ENCODE measurements at regions not wholly inside any gene's neighbourhood (a gene's known extent, or its start where the extent isn't known, plus 50 kb on each side); places are given as distances from the start of the nearest gene placed in this dataset.

DNA sequence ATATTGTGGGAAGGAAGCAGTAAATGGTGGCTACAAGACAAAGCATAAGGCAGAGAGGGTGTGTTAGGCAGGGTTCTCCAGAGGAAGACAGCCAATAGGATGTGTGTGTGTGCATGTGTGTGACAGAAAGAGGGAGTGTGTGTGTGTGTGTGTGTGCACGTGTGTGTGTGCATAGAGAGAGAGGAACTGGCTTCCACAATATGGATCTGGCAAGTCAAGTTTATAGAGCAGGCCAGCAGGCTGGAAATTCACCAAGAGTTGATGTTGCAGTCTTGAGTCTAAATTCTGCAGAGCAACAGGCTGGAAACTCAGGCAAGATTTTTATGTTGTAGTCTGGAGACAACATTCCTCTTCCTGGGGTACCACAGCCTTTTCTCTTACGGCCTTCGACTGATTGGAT is 374.0 kb downstream of the TNS3 start:
- TF ChIP-seq, protein P1, sequence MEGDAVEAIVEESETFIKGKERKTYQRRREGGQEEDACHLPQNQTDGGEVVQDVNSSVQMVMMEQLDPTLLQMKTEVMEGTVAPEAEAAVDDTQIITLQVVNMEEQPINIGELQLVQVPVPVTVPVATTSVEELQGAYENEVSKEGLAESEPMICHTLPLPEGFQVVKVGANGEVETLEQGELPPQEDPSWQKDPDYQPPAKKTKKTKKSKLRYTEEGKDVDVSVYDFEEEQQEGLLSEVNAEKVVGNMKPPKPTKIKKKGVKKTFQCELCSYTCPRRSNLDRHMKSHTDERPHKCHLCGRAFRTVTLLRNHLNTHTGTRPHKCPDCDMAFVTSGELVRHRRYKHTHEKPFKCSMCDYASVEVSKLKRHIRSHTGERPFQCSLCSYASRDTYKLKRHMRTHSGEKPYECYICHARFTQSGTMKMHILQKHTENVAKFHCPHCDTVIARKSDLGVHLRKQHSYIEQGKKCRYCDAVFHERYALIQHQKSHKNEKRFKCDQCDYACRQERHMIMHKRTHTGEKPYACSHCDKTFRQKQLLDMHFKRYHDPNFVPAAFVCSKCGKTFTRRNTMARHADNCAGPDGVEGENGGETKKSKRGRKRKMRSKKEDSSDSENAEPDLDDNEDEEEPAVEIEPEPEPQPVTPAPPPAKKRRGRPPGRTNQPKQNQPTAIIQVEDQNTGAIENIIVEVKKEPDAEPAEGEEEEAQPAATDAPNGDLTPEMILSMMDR (IDR thresholded peaks at IDR 0.05), result no peak
- DNase-seq, result no peak
- Histone ChIP-seq H3K4me1 (peaks cover 8 to 13% of the 10 kb centered on the region in 2 donors), H3K9me3 (no peaks in the 10 kb centered on the region), H3K4me3 (replicated peaks in 1 of 3) (no peak overlapping the region), H3K27me3 (no peaks in the 10 kb centered on the region), H3K27ac (no peak overlapping the region), H3K36me3 (no peaks in the 10 kb centered on the region)
- WGBS, 2 donors, result 84 to 87% methylated on average over 3 of the region's 3 CpGs
- intact Hi-C loops (cut with DNase I), result no loop called here

DNA sequence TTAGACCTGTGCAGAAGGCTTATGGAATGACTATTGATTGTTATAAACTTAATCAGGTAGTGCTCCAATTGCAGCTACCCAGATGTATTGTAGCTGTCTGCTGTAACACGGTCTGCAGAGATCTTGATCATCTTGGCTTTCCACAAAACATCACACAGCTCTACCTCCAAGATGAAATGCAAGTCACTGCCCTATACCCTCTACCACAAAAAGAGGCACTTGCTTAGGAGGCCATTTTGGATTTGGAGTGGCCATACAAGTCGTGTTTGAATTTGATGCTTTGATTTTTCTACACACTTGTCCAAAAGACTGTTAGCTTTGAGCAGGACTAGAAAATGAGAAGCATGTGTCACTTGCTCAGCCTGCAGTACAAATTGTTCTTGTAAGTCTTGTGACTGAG is 377.2 kb downstream of the TNS3 start:
- intact Hi-C loops (cut with DNase I), result no loop called here
- TF ChIP-seq, protein P1 (IDR thresholded peaks at IDR 0.05), result no peak
- TF ChIP-seq POLR2A (IDR thresholded peaks at IDR 0.05), result no peak
- H3K9me3 ChIP-seq, result no peaks in the 10 kb centered on the region
- no peak overlapping the region for H3K4me3 ChIP-seq (replicated peaks in 1 of 3)
- WGBS, 2 donors, result 66 to 73% methylated on average over 2 of the region's 2 CpGs
- no peak for DNase-seq
- no peaks in the 10 kb centered on the region for H3K36me3 ChIP-seq
- H3K27ac ChIP-seq, result no peak overlapping the region
- no peaks in the 10 kb centered on the region for H3K4me1 ChIP-seq
- no peaks in the 10 kb centered on the region for H3K27me3 ChIP-seq

DNA sequence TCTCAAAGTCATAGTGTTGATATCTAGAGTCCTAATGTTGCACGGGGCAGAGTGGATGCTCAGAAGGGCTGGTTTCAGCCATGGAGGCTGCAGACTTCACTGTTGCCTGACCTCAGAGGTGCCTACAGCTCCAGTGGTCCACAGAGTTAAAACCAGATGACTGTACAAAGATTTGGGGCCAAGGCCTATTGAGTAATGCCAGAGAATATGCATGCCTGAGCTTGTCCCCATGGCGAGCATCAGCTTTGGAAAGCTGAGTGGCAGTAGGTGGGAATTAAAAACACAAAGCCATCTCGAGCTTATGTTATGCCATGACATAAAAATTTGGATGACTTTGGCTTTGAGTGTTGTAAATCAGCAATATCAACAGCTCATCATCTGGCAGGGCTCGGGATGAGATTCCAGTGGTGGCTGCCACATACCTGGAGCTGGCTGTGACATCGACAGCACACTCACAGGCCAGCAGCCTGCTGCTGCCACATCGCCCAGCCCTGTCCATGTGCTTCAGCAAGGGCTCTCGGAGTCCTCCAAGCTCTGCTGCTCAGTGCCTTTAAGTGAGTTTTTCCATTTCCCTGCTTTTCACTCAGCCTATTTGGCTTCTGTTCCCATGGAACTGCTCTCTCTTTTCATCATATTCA is 379.6 kb downstream of the TNS3 start:
- Histone ChIP-seq H3K4me3 (replicated peaks in 1 of 3) (no peak overlapping the region), H3K36me3 (no peaks in the 10 kb centered on the region), H3K9me3 (no peaks in the 10 kb centered on the region), H3K4me1 (no peaks in the 10 kb centered on the region), H3K27me3 (no peaks in the 10 kb centered on the region), H3K27ac (no peak overlapping the region)
- intact Hi-C loops (cut with DNase I), result no loop called here
- DNase-seq, result no peak
- WGBS, 2 donors, result 76 to 87% methylated on average over 7 of the region's 7 CpGs
- TF ChIP-seq POLR2A (IDR thresholded peaks at IDR 0.05), result no peak
- TF ChIP-seq, protein P1 (IDR thresholded peaks at IDR 0.05), result no peak

DNA sequence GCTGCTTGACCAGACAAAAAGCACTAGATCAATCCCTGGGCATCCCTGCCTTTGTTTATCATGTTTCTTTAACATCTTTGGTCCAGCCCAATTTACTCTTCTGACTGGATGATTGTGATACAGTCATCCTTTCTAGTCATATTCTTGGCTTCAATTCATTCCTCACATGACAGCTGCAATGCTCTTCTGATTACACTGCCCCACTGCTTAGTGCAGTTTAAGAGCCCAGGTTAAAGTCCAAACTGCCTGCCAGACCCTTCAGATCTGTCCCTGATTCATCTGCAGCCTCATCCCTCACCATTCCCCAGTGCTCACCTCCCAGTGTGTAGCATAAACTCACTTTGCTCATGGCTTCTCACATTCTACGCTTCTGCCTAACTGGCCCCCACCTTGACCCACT is 383.8 kb downstream of the TNS3 start:
- intact Hi-C loops (cut with DNase I), result no loop called here
- H3K4me3 ChIP-seq (replicated peaks in 1 of 3), result no peak overlapping the region
- no peaks in the 10 kb centered on the region for H3K27me3 ChIP-seq
- H3K9me3 ChIP-seq, result no peaks in the 10 kb centered on the region
- TF ChIP-seq POLR2A (IDR thresholded peaks at IDR 0.05), result no peak
- no peak overlapping the region for H3K27ac ChIP-seq
- DNase-seq, result no peak
- 97 to 100% methylated on average over 1 of the region's 1 CpG for WGBS, 2 donors
- H3K36me3 ChIP-seq, result no peaks in the 10 kb centered on the region
- peaks cover 10 to 15% of the 10 kb centered on the region in 2 donors for H3K4me1 ChIP-seq

DNA sequence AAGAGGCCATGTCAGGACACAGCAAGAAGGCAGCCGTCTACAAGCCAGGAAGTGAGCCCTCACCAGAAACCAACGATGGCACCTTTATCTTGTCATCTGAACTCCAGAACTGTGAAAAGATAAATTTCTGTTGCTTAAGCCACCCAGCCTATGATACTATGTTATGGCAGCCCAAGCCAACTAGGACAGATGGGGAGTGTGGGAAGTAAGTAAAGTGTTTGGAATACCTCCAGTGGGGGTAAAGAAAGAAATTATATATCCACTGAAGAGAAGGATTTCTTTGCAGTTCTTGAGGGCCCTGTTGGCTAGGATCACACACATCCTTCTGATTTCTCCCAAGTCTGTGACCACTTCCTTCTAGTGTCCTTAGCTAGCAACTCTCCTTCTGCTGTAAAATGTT is 384.4 kb downstream of the TNS3 start:
- WGBS, 2 donors, result 84% methylated on average over 2 of the region's 2 CpGs
- Histone ChIP-seq H3K27me3 (no peaks in the 10 kb centered on the region), H3K27ac (no peak overlapping the region), H3K4me3 (replicated peaks in 1 of 3) (no peak overlapping the region), H3K9me3 (no peaks in the 10 kb centered on the region), H3K36me3 (no peaks in the 10 kb centered on the region), H3K4me1 (peaks cover 10 to 18% of the 10 kb centered on the region in 2 donors)
- intact Hi-C loops (cut with DNase I), result no loop called here
- DNase-seq, result no peak
- TF ChIP-seq, protein P1 (IDR thresholded peaks at IDR 0.05), result no peak
- TF ChIP-seq POLR2A (IDR thresholded peaks at IDR 0.05), result no peak

Measured in thyroid gland (tissue), 4 donors.